Stomach (tissue), 8 donors: ENCODE measurements at regions not wholly inside any gene's neighbourhood (a gene's known extent, or its start where the extent isn't known, plus 50 kb on each side); places are given as distances from the start of the nearest gene placed in this dataset.
"Not testable (repeated sequence)": the region's sequence is repeated elsewhere in the genome, so short reads cannot be mapped to it uniquely, and the experiment has no call there.

Experiments used
- DNase-seq, 2 donors: peaks; one replicate each; pipeline versions ENCODE4 v3.0.0 to v3.0.0-alpha.2; 2013 to 2019
- H3K27ac ChIP-seq, 5 donors: fragments of 200-600 bp in 4 of 5; sonication (generic) in 4 of 5; one replicate each; pipeline ENCODE4 v1.5.1; 2013 to 2019; ENCODE audit warnings: mild to moderate bottlenecking in 1 of 5, moderate library complexity in 1 of 5
- H3K27me3 ChIP-seq, 3 donors: fragments of 200-600 bp; sonication (generic); one replicate each; pipeline ENCODE4 v1.5.1; 2017 to 2019; ENCODE audit warnings: mixed run types in 1 of 3
- H3K36me3 ChIP-seq, 4 donors: fragments of 200-600 bp; sonication (generic); 1 replicate in 3 of 4; 2 replicates in 1 of 4; pipeline ENCODE4 v1.5.1; 2016 to 2019
- H3K4me1 ChIP-seq, 4 donors: fragments of 200-600 bp; sonication (generic); one replicate each; pipeline ENCODE4 v1.5.1; 2016 to 2019
- H3K4me3 ChIP-seq, 4 donors: fragments of 200-600 bp; sonication (generic) in 3 of 4; one replicate each; pipeline ENCODE4 v1.5.1; 2016 to 2019; ENCODE audit warnings: mild to moderate bottlenecking in 1 of 4
- H3K9me3 ChIP-seq, 4 donors: fragments of 200-600 bp; sonication (generic); one replicate each; pipeline ENCODE4 v1.5.1; 2016 to 2019
- EP300 ChIP-seq: sonication (generic); formaldehyde crosslinking; IDR thresholded peaks from one replicate; pipeline ENCODE4 v1.6.1; 2017; ENCODE audit warnings: antibody characterized with exemption
- POLR2A ChIP-seq, 4 donors: fragments of 450-650 bp; IDR thresholded peaks; one replicate each; pipeline ENCODE4 v1.6.1; 2016; ENCODE audit warnings: antibody characterized with exemption in 4 of 4, control low read depth in 2 of 4, mild to moderate bottlenecking in 1 of 4, moderate library complexity in 1 of 4
- POLR2AphosphoS5 ChIP-seq, 3 donors: sonication (generic); formaldehyde crosslinking; IDR thresholded peaks; one replicate each; pipeline ENCODE4 v1.6.1; 2016; ENCODE audit warnings: antibody characterized with exemption in 3 of 3
- WGBS, 5 donors: extraction: QIAGEN DNeasy Blood & Tissue Kit in 3 of 5; methylation state at CpG; one replicate each; pipeline versions ENCODE4 v1.1.5 to v1.1.7; 2013 to 2018; 5-methylcytosine and 5-hydroxymethylcytosine counted together
- intact Hi-C: fragments of 100-400 bp; cut with DNase I; formaldehyde crosslinking; loops from one replicate; pipeline ENCODE4 v1.15.1; 2023; ENCODE audit warnings: low total_unique reads
- TF ChIP-seq, protein P1 (sequence below), 7 experiments: fragments of 450-650 bp in 4 of 7; fragments of 200-600 bp in 3 of 7; sonication (generic) in 3 of 7; IDR thresholded peaks; one replicate each; pipeline ENCODE4 v1.5.1; 2016 to 2019; ENCODE audit warnings: antibody characterized with exemption in 7 of 7, control low read depth in 2 of 7, mild to moderate bottlenecking in 1 of 7
- donor health status: healthy with polysubstance abuse.
- donor health status: Bipolar disorder and iron deficiency.
- donor health status: healthy.

DNA sequence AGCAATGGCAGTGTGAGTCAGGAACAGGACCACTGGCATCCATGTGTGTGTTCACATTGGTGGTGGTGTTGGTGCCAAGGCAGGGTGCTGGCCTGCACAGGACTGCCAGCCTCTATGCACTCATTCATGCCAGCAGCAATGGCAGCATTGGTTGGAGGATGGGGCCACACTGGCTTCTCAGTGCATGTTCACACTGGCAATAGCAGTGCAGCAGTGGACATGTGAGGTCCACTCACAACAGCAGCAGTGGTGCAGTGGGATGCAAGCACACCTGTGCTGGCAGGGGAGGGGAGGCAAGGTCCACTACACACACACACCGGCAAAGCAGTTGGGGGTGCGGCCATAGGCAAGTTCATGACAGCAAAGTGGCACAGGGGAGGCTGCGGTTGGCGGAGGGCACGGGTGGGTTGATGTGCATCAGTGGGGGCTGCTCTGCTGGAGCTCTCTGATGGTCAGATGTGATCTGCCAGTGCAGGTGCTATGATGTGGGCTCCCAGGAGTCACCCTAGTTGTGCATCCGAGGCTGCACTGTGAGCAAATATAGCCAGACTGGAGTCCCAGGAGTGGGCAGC is 57.8 kb upstream of the TNKS2 start:
- Histone ChIP-seq H3K27me3 (peaks cover 0 to 18% (median 0%) of the 10 kb centered on the region in 3 donors), H3K9me3 (no peaks in the 10 kb centered on the region), H3K4me1 (peaks cover 0 to 5% (median 0%) of the 10 kb centered on the region in 4 donors), H3K27ac (no peak overlapping the region), H3K36me3 (no peaks in the 10 kb centered on the region), H3K4me3 (no peak overlapping the region)
- DNase-seq, result no peak
- intact Hi-C loops, result loop anchor here (10.0 kb wide), 1 partner anchor 96 kb away; no protein-coding TSS in a partner anchor
- WGBS, 5 donors, result 91 to 98% (median 97%) methylated on average over 4 to 6 of the region's 6 CpGs
- no peak for TF ChIP-seq POLR2A (IDR thresholded peaks at IDR 0.05)
- TF ChIP-seq, protein P1, sequence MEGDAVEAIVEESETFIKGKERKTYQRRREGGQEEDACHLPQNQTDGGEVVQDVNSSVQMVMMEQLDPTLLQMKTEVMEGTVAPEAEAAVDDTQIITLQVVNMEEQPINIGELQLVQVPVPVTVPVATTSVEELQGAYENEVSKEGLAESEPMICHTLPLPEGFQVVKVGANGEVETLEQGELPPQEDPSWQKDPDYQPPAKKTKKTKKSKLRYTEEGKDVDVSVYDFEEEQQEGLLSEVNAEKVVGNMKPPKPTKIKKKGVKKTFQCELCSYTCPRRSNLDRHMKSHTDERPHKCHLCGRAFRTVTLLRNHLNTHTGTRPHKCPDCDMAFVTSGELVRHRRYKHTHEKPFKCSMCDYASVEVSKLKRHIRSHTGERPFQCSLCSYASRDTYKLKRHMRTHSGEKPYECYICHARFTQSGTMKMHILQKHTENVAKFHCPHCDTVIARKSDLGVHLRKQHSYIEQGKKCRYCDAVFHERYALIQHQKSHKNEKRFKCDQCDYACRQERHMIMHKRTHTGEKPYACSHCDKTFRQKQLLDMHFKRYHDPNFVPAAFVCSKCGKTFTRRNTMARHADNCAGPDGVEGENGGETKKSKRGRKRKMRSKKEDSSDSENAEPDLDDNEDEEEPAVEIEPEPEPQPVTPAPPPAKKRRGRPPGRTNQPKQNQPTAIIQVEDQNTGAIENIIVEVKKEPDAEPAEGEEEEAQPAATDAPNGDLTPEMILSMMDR (IDR thresholded peaks at IDR 0.05), result no peak
- TF ChIP-seq POLR2AphosphoS5 (IDR thresholded peaks at IDR 0.05), result no peak
- no peak for TF ChIP-seq EP300

DNA sequence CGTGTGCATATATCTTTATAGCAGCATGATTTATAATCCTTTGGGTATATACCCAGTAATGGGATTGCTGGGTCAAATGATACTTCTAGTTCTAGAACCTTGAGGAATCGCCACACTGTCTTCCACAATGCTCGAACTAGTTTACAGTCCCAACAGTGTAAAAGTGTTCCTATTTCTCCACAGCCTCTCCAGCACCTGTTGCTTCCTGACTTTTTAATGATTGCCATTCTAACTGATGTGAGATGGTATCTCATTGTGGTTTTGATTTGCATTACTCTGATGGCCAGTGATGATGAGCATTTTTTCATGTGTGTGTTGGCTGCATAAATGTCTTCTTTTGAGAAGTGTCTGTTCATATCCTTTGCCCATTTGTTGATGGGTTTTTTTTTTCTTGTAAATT is 66.0 kb upstream of the TNKS2 start:
- intact Hi-C loops, H3K9me3 ChIP-seq, H3K36me3 ChIP-seq, H3K4me3 ChIP-seq, H3K27ac ChIP-seq, H3K27me3 ChIP-seq, H3K4me1 ChIP-seq, DNase-seq: not testable (repeated sequence)
- 58 to 92% (median 77%) methylated on average over 3 of the region's 3 CpGs for WGBS, 5 donors

DNA sequence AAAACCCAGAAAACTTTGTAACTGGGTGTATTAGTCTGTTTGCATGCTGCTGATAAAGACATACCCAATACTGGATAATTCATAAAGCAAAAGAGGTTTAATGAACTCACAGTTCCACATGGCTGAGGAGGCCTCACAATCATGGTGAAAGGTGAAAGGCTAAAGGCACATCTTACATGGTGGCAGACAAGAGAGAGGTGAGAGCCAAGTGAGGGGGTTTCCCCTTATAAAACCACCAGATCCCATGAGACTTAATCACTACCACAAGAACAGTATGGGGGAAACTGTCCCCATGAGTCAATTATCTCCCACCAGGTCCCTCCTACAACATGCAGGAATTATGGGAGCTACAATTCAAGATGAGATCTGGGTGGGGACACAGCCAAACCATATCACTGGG is 68.9 kb upstream of the TNKS2 start:
- intact Hi-C loops, H3K27ac ChIP-seq, H3K36me3 ChIP-seq, DNase-seq, H3K4me1 ChIP-seq, H3K27me3 ChIP-seq, H3K4me3 ChIP-seq, H3K9me3 ChIP-seq: not testable (repeated sequence)

GRCh38 chr10:91726355-91726754 is 71.9 kb upstream of the TNKS2 start:
- Histone ChIP-seq H3K4me3 (no peak overlapping the region), H3K36me3 (no peaks in the 10 kb centered on the region), H3K27ac (no peak overlapping the region), H3K4me1 (no peaks in the 10 kb centered on the region), H3K9me3 (no peaks in the 10 kb centered on the region), H3K27me3 (no peaks in the 10 kb centered on the region)
- WGBS, 5 donors, result 80 to 93% (median 90%) methylated on average over 2 of the region's 2 CpGs
- TF ChIP-seq POLR2AphosphoS5 (IDR thresholded peaks at IDR 0.05) (no peak), POLR2A (IDR thresholded peaks at IDR 0.05) (no peak), EP300 (no peak)
- TF ChIP-seq, protein P1 (IDR thresholded peaks at IDR 0.05), result no peak
- no peak for DNase-seq
- intact Hi-C loops, result no loop called here

GRCh38 chr10:91724933-91725332 is 73.3 kb upstream of the TNKS2 start:
- no peak for DNase-seq
- H3K27me3 ChIP-seq, result no peaks in the 10 kb centered on the region
- intact Hi-C loops, result no loop called here
- H3K36me3 ChIP-seq, result no peaks in the 10 kb centered on the region
- H3K4me3 ChIP-seq, result no peak overlapping the region
- no peak overlapping the region for H3K27ac ChIP-seq
- no peaks in the 10 kb centered on the region for H3K9me3 ChIP-seq
- no peaks in the 10 kb centered on the region for H3K4me1 ChIP-seq
- WGBS, 5 donors, result 90 to 96% (median 93%) methylated on average over 3 of the region's 3 CpGs
- TF ChIP-seq POLR2AphosphoS5 (IDR thresholded peaks at IDR 0.05), result no peak
- no peak for TF ChIP-seq POLR2A (IDR thresholded peaks at IDR 0.05)
- TF ChIP-seq, protein P1 (IDR thresholded peaks at IDR 0.05), result no peak
- TF ChIP-seq EP300, result no peak
